ENCODE measurements at regions not wholly inside any gene's neighbourhood (a gene's known extent, or its start where the extent isn't known, plus 50 kb on each side); places are given as distances from the start of the nearest gene placed in this dataset.

GRCh38 chr3:194246709-194247349 lies 104.3 kb downstream of the CPN2 start:
- ChIA-PET POLR2A (no interaction called here), CTCF (no interaction called here)
- TF ChIP-seq CTCF (IDR thresholded peaks at IDR 0.05; ENCODE audit: control extremely low read depth, extremely low read depth, low read depth, missing control alignments) = no peak
- no peak for DNase-seq (ENCODE audit: extremely low spot score)

- ChIA-PET CTCF (no interaction called here), POLR2A (no interaction called here)
- TF ChIP-seq CTCF (IDR thresholded peaks at IDR 0.05; ENCODE audit: control extremely low read depth, extremely low read depth, low read depth, missing control alignments) = no peak
- no peak for DNase-seq (ENCODE audit: extremely low spot score)
Observed at GRCh38 chr3:194247350-194247740, 103.8 kb downstream of the CPN2 start.

- TF ChIP-seq CTCF (IDR thresholded peaks at IDR 0.05; ENCODE audit: control extremely low read depth, extremely low read depth, low read depth, missing control alignments) = no peak
- DNase-seq (ENCODE audit: extremely low spot score) = no peak
- ChIA-PET POLR2A (no interaction called here), CTCF (interaction anchor here (0.9 to 1.7 kb wide), 2 partner anchors 11 to 66 kb away, joined by 3 to 4 read pairs; no protein-coding TSS in a partner anchor)
Observed at GRCh38 chr3:194249323-194250097, 101.6 kb downstream of the CPN2 start.

GRCh38 chr3:194250098-194251002 lies 100.8 kb downstream of the CPN2 start:
- DNase-seq (ENCODE audit: extremely low spot score) = no peak
- no peak for TF ChIP-seq CTCF (IDR thresholded peaks at IDR 0.05; ENCODE audit: control extremely low read depth, extremely low read depth, low read depth, missing control alignments)
- ChIA-PET POLR2A (no interaction called here), CTCF (interaction anchor here (1.7 kb wide), 1 partner anchor 65 kb away, joined by 4 read pairs; no protein-coding TSS in a partner anchor)

GRCh38 chr3:194251007-194251406 lies 100.1 kb downstream of the CPN2 start:
- POLR2A ChIA-PET = no interaction called here
- CTCF ChIA-PET = interaction anchor here (1.7 kb wide), 1 partner anchor 64 kb away, joined by 4 read pairs; no protein-coding TSS in a partner anchor

More at GRCh38 chr3:194251007-194251406, 100.1 kb downstream of the CPN2 start:
- TF ChIP-seq CTCF (IDR thresholded peaks at IDR 0.05; ENCODE audit: control extremely low read depth, extremely low read depth, low read depth, missing control alignments) = no peak
- no peak for DNase-seq (ENCODE audit: extremely low spot score)
